ENCODE measurements at regions not wholly inside any gene's neighbourhood (a gene's known extent, or its start where the extent isn't known, plus 50 kb on each side); places are given as distances from the start of the nearest gene placed in this dataset.
"Not testable (repeated sequence)": the region's sequence is repeated elsewhere in the genome, so short reads cannot be mapped to it uniquely, and the experiment has no call there.

DNA sequence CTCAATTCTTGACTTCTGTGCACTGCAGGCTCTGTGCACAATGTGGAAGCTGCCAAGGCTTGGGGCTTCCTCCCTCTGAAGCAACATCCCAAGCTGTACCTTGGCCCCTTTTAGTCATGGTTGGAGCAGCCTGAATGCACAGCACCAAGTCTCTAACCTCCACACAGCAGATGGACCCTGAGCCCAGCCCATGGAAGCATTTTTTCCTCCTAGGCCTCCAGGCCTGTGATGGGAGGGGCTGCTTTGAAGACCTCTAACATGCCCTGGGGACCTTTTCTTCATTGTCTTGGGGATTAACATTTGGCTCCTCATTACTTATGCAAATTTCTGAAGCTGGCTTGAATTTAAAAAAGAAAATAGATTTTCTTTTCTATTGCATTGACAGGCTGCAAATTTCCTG is 385.8 kb downstream of the LRRC70 start:
- DNase-seq: no peak

DNA sequence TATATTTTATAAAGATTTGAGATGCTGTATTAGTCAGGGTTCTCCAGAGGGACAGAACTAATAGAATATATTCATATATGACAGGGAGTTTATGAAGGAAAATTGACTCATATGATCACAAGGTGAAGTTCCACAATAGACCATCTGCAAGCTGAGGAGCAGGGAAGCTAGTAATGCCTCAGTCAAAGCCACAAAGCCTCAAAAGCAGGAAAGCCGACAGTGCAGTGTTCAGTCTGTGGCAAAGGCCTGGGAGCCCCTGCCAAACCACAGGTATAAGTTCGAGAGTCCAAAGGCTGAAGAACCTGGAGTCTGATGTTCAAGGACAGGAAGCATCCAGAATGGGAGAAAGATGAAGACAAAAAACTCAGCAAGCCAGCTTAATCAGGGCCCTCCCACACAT is 382.2 kb downstream of the LRRC70 start:
- DNase-seq: no peak

DNA sequence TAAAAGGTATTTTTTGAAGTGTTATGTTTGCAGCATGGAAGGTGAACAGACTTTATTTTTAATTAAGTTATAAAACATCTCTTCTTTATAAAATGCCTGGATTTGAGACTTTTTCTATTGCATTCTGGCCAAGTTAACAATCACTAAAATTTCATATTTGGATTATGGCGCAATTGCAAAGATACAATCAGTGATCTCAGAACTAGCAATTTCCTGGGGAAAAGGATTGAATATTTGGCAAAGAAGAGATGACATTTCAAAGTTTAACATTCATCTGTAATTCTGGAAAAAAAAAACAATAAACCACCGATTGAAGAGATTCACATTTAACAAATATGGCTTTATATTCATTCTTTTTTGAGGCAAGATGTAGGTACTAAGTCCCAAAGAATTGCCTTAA is 378.0 kb downstream of the LRRC70 start:
- no peak for DNase-seq

DNA sequence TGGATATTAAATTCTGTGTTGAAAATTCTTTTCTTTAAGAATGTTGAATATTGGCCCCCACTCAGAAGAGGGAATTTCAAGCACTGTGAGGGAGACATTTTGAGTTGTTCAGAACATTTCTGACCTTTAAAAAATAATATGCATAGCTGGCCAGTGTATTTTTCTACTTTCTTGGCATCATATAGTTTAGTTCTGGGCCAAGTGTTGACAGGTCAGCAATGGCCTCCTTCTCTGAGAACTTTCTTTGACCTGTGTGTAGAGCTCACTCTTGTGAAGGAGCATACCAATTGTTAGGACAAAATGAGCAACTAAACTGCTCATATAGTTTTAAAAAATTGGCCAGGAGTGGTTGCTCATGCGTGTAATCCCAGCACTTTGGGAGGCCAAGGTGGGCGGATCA is 376.0 kb downstream of the LRRC70 start:
- DNase-seq: no peak

DNA sequence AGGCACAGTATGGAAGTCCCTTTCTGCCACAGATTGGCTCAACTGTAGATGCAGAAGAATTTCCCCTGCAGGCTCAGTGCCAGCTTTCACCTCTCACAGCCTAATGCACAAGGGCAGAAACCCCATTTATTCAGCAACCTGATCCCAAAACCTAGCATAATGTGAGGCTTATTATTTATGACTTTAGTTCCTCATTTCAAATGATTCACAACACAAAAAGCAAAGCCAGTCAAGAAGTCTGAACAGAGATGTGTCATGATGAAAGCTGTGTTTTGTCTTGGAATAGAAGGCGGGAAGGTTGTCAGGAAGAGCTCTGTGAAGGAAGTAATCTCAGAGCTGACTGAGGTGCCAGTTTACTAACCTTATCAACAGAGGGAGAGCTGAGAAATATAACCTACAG is 369.7 kb downstream of the LRRC70 start:
- no peak for DNase-seq

DNA sequence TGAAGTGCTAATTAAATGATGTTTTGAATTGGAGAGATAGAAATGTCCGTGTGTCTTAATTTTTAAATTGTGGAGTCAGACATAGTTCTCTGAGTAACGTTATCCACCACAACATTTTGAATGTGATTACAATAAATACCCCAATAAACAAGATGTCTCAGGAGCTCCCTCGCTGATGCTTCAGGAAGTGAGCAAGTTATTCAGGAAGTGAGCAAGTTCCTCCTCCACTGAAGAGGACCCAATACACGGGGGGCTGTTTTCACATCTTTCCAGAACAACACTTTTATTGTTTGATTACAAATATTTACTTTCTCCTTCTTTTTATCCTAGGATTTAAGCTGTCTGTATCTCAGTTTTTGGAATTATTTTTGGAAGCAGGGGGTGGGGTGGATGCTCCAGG is 363.8 kb downstream of the LRRC70 start:
- no peak for DNase-seq

GRCh38 chr5:62938927-62939326 is 360.3 kb downstream of the LRRC70 start:
- no peak for DNase-seq

DNA sequence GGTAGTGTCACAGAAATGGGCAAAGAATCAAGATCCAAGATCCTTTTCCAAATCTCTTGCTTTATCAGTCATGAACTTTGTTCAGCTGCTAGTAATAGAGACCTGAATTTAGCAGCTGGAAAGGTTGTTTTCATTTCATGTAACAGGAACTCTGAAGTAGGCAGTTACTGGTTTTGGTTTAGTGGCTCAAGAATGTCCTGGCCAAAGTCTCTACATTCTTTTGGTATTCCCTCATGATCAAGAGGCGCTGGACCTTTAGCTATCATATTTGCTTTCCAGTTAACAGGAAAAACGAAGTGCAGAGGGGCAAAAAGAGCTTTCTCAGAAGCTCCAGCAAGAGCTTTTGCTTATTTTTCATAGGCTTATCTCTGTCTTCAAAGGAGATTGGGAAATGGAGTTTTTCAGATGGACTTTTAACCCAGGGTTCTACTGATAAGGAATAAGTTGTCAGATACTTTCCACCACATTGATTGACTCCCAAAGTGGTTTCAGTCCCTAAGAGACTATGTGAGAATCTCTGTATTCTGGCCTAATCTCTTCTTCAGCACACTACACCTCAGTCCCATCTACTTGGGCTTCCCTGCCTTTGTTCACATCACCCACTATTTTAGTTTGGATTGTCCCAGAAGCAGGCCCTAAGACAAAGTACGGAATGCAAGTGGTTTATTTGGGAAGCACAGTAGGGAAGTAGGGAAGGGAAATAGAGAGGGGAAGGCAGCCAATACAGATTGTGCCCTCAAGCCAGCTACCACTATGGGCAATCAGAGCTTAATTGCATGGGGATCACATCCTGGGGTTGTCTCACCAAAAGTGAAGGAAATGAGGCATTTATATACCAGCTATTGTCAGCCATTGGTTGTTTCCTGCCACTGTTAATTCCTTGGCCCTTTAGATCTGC is 359.3 kb downstream of the LRRC70 start:
- no peak for DNase-seq

GRCh38 chr5:62935660-62936059 is 357.0 kb downstream of the LRRC70 start:
- DNase-seq: no peak

DNA sequence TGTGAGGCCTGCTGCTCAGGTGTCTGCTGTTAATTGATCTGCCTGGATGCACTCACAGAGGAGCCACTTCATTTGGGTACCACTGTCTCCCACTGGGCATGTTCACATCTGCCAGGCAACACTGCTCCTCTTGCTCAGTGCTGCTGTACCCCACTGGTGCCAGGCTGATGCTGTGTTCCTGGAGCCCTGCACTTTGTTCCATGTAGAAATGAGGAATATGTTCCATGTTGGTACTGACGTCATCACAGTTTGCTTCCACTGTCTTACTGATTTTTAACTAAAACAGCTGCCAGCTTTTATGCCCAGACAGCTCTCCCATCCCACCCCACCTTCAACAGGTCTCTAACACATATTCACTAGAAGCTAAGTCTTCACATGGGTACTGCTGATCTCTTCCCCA is 355.7 kb downstream of the LRRC70 start:
- no peak for DNase-seq

DNA sequence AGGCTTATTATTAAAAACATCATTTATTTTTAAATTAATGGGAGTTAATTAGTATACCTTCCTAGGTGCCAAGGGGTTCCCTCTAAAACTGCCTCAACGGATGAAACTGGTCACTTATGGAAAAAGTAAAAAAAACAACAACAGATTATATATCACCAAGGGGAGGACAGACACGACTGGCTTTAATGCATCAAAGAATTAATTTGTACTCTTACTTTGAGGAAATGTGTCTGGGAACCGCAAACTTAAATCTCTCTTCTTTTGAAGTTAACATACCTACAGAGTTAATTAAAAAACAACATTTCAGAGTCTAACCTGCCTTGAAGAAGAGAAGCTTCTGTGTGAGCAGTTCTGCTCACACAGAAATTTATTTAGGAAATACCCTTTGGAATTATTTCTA is 354.6 kb downstream of the LRRC70 start:
- DNase-seq: no peak

DNA sequence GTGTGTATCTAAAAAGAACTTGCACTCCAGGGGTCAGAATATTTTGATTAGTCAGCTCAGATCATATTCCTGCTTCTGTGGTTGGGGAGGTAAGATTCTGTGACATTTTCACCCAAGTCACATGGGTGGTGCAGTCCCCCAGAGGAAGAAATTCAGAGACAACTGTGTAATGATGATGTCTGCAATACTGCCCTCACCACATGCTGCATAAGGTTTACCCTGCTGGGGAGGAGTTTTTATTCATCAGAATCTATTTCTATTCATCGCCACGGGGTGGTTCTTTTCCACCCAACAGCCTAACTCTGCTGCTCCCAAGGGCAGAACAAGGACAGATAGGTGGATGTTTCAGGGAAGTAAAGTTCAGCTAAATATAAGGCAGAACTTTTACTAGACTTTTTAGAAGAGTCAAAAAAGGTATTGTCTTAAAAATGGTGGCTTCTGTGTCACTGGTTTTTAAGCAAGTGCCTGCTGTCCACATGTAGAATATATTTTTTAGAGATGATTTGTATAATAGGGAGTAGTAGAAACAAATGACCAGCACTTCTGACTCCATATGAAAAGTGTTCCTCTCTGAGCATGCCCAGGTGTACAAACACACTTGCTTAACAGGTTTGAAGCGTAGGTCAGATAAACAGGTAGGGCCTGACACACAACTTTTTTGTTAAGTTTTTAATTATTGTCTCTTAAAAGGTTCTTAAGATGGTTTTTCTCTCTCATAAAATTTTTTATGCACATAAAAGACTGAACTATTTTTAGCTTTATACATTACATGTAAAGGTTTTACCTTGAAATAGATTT is 352.7 kb downstream of the LRRC70 start:
- DNase-seq: no peak

DNA sequence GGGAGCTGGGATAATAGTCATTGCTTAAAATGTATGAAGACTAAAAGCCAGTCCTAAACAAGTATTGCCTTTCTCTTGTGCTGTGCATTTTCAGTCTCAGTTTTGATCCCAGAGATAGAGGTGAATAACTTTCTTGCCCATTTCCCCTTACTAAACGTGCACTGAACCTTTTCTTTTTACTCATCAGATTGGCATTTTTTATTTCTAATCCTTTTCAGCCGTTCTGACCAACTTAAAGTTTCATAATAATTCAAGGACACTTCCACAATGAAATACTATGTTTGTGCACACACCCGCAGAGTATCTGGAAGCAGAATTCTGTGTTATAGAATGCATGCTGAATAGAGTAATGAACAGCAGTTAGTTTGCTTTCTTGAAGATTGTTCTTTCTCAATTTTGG is 343.6 kb downstream of the LRRC70 start:
- no peak for DNase-seq

DNA sequence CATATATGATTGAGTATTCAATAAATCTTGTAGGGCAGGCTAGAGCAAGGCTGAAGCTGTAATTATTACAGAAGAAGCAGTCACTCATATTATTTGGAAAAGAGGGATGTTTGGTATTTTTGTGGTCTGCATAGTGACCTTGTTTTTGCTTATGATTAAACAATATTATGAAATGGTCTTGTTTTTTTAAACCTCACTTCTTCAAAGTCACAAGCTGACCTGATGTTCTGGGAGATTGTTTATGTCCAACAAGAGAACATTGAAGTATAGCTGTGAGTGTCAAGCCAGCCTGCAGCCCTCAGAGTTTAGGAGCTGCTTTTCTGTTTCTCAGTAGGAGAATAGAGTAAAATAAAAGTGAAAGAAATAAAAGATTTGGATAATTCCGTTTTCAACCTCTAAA is 342.2 kb downstream of the LRRC70 start:
- DNase-seq: no peak

- no peak for DNase-seq
Measured at GRCh38 chr5:62909326-62909725, 330.7 kb downstream of the LRRC70 start.

- DNase-seq: no peak
Measured at GRCh38 chr5:62902126-62902525, 323.5 kb downstream of the LRRC70 start.

DNA sequence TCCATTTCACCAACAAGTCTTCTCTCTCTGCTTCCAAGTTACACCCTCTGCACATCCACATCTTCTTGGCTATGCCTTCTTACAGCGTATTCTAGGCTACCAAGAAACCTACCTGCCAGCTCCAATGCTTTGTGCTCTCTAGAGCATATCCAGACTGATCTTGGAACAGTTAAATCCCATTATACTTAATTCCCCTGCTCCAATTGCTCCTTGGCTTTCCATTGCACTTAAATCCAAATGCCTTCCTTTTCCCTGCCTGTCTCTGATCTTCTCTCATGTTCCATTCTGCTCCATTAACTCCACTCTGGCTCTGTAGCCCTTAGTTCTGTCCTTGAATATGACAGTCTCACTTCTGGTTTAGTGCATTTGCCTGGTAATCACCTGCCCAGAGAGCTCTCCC is 322.4 kb downstream of the LRRC70 start:
- no peak for DNase-seq

DNA sequence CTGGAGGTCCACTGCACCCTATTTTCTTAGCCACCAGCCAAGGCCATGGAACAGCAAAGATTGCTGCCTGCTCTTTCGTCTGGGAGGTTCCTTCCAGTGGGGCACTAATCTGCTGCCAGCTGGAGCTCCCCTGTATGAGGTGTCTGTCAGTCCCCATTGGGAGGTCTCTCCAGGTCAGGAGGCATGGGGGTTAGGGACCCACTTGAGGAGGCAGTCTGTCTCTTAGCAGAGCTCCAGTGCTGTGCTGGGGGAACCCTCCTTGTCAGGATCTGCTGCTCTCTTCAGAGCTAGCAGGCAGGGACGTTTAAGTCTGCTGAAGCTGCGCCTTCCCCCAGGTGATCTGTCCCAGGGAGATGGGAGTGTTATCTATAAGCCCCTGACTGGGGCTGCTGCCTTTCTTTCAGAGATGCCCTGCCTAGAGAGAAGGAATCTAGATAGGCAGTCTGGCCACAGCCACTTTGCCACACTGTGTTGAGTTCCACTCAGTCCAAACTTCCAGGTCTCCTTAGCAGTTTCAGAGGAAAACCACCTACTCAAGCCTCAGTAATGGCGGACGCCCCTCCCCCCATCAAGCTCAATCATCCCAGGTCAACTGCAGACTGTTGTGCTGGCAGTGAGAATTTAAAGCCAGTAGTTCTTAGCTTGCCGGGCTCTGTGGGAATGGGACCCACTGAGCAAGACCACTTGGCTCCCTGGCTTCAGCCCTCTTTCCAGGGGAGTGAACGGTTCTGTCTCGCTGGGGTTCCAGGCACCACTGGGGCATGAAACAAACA is 317.7 kb downstream of the LRRC70 start:
- DNase-seq: no peak

DNA sequence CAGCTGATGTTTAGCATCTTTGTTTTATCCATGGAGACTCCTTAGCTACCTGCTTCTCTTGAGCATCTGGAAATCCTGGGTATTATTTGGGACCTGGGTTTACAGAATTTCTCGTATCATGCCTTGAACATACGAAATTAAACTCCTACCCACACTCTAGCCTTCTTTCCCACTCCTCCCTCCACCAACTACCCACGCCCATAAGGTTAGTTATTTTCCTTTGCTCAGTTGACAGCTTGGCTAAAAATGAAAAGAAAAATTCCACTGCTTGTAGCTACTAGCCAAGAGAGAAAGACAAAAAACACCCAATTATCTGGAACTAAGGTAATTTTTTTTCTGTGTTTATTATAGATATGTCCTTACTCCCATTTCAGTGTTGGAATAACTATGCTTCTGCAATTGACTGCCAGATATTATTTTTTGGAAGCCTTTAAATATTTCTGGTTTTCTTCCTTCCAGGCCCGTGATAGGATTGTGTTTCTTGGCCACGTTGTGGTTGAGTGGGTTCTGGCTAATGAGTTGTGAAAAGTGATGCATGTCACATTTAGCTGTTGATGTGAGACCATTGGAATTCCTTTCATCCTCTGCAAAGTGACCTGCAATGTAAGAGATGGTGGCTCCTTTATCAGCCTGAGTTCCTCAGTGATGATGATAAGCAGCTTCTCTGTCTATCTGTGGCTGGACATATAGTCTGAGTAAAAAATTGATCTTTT is 308.1 kb downstream of the LRRC70 start:
- DNase-seq: no peak

GRCh38 chr5:62837330-62837729 is 258.7 kb downstream of the LRRC70 start:
- DNase-seq: not testable (repeated sequence)

DNA sequence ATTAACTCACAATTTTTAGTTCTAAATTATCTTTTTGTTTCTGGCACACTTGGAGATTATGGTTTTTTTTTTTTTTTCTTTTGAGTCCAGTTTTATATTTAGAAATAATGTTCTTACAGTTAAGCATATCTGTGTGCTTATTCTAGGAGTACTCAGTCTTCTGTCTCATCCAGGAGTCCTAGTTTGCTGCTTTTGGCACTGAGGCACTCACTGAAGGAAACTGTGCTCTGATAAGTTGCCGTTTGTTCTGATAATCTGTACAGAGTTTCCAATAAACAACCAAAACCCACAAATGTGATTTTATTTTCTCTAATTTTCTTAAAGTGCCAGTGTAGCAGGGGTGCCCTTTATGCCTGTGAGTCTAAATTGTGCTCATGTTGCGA is 251.0 kb downstream of the LRRC70 start:
- no peak for DNase-seq

- DNase-seq: no peak
Measured at GRCh38 chr5:62828742-62829603, 250.4 kb downstream of the LRRC70 start.

Data from CD4-positive, alpha-beta T cell treated with Interleukin-15 for 1 hour (primary cell).